ENCODE measurements at regions not wholly inside any gene's neighbourhood (a gene's known extent, or its start where the extent isn't known, plus 50 kb on each side); places are given as distances from the start of the nearest gene placed in this dataset.
"Not testable (repeated sequence)": the region's sequence is repeated elsewhere in the genome, so short reads cannot be mapped to it uniquely, and the experiment has no call there.

GRCh38 chr1:29630756-29631155, 394.4 kb downstream of the PTPRU start:
- DNase-seq = no peak

GRCh38 chr1:29629814-29630516, 393.6 kb downstream of the PTPRU start:
- no peak for DNase-seq

- DNase-seq = no peak
Measured at GRCh38 chr1:29629401-29629800, 393.1 kb downstream of the PTPRU start.

- DNase-seq = no peak
Measured at GRCh38 chr1:29628190-29628589, 391.9 kb downstream of the PTPRU start.

- DNase-seq = no peak
Measured at GRCh38 chr1:29626726-29627125, 390.4 kb downstream of the PTPRU start.

GRCh38 chr1:29626066-29626465, 389.7 kb downstream of the PTPRU start:
- DNase-seq = no peak

- DNase-seq = no peak
Measured at GRCh38 chr1:29625084-29625420, 388.7 kb downstream of the PTPRU start.

GRCh38 chr1:29624320-29625083, 388.2 kb downstream of the PTPRU start:
- DNase-seq = no peak

GRCh38 chr1:29623501-29623900, 387.2 kb downstream of the PTPRU start:
- no peak for DNase-seq

GRCh38 chr1:29621826-29622435, 385.6 kb downstream of the PTPRU start:
- no peak for DNase-seq

GRCh38 chr1:29620631-29621030, 384.3 kb downstream of the PTPRU start:
- no peak for DNase-seq

- DNase-seq = no peak
Measured at GRCh38 chr1:29607236-29607635, 370.9 kb downstream of the PTPRU start.

- not testable (repeated sequence) for DNase-seq
Measured at GRCh38 chr1:29604796-29605195, 368.5 kb downstream of the PTPRU start.

GRCh38 chr1:29603622-29604021, 367.3 kb downstream of the PTPRU start:
- DNase-seq = no peak

- no peak for DNase-seq
Measured at GRCh38 chr1:29602203-29602602, 365.9 kb downstream of the PTPRU start.

GRCh38 chr1:29601021-29601420, 364.7 kb downstream of the PTPRU start:
- no peak for DNase-seq

- DNase-seq = no peak
Measured at GRCh38 chr1:29599826-29600225, 363.5 kb downstream of the PTPRU start.

- DNase-seq = no peak
Measured at GRCh38 chr1:29599071-29599470, 362.7 kb downstream of the PTPRU start.

GRCh38 chr1:29597861-29598260, 361.5 kb downstream of the PTPRU start:
- no peak for DNase-seq

GRCh38 chr1:29593601-29594382, 357.5 kb downstream of the PTPRU start:
- no peak for DNase-seq

GRCh38 chr1:29592731-29593130, 356.4 kb downstream of the PTPRU start:
- no peak for DNase-seq

- DNase-seq = no peak
Measured at GRCh38 chr1:29592261-29592615, 355.9 kb downstream of the PTPRU start.

- DNase-seq = no peak
Measured at GRCh38 chr1:29591601-29592260, 355.4 kb downstream of the PTPRU start.

Data from hindlimb muscle (tissue), 1 donor.